Brain microvascular endothelial cell (primary cell): ENCODE measurements at regions not wholly inside any gene's neighbourhood (a gene's known extent, or its start where the extent isn't known, plus 50 kb on each side); places are given as distances from the start of the nearest gene placed in this dataset.

ENCODE experiments used
- DNase-seq: peaks from one replicate; pipeline ENCODE4 v3.0.0-alpha.2; 2020
- H3K27ac ChIP-seq: fragments of 250-450 bp; sonication (Bioruptor Pico); 2 replicates; pipeline ENCODE4 v1.5.1; 2020; ENCODE audit warnings: mild to moderate bottlenecking, moderate library complexity
- H3K27me3 ChIP-seq: fragments of 250-450 bp; sonication (Bioruptor Pico); replicated peaks from 2 replicates; pipeline ENCODE4 v1.5.1; 2020; ENCODE audit warnings: mild to moderate bottlenecking
- H3K36me3 ChIP-seq: fragments of 250-450 bp; sonication (Bioruptor Pico); replicated peaks from 2 replicates; pipeline ENCODE4 v1.5.1; 2020; ENCODE audit warnings: mild to moderate bottlenecking
- H3K4me3 ChIP-seq: 2 replicates; pipeline ENCODE4 v1.5.1; 2011; ENCODE audit warnings: low read depth, mild to moderate bottlenecking, control low read depth, low read length, moderate library complexity
- in situ Hi-C: cut with HindIII; loops from 2 replicates; pipeline ENCODE4 v1.10.0; 2017; ENCODE audit warnings: low sequenced_read_pairs, low pct_ligation_motif_present
- TF ChIP-seq, protein P1 (sequence below): IDR thresholded peaks from 2 replicates; pipeline ENCODE4 v1.5.1; 2011; ENCODE audit warnings: low read depth, mild to moderate bottlenecking, moderate library complexity, low read length, control low read depth, inconsistent platforms; ENCODE audit errors: missing control alignments

DNA sequence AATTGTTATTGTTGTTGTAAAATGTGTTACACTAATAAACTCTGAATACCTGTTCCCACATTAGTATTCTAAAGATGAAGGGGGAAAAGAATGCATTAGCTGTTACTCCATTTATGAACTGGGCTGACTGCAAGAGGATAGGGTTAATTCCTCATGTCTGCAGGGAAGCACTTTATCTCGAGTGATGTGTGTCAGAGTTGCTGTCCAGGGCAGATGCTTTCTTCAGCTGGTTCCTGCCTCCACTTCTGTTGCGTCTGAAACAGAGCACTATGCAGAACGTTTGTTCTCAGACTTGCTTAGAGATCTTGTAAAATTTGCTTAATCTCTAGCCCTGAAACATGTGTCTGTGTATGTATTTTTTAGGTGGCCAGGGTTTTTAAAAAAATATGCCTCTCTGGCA, 318.8 kb downstream of the SPRY2 start:
- no peak overlapping the region for H3K27ac ChIP-seq
- no peaks in the 10 kb centered on the region for H3K36me3 ChIP-seq
- H3K27me3 ChIP-seq: no peaks in the 10 kb centered on the region
- TF ChIP-seq, protein P1, sequence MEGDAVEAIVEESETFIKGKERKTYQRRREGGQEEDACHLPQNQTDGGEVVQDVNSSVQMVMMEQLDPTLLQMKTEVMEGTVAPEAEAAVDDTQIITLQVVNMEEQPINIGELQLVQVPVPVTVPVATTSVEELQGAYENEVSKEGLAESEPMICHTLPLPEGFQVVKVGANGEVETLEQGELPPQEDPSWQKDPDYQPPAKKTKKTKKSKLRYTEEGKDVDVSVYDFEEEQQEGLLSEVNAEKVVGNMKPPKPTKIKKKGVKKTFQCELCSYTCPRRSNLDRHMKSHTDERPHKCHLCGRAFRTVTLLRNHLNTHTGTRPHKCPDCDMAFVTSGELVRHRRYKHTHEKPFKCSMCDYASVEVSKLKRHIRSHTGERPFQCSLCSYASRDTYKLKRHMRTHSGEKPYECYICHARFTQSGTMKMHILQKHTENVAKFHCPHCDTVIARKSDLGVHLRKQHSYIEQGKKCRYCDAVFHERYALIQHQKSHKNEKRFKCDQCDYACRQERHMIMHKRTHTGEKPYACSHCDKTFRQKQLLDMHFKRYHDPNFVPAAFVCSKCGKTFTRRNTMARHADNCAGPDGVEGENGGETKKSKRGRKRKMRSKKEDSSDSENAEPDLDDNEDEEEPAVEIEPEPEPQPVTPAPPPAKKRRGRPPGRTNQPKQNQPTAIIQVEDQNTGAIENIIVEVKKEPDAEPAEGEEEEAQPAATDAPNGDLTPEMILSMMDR: no peak
- H3K4me3 ChIP-seq: no peak overlapping the region
- in situ Hi-C loops: no loop called here
- DNase-seq: peak; percentile 21

DNA sequence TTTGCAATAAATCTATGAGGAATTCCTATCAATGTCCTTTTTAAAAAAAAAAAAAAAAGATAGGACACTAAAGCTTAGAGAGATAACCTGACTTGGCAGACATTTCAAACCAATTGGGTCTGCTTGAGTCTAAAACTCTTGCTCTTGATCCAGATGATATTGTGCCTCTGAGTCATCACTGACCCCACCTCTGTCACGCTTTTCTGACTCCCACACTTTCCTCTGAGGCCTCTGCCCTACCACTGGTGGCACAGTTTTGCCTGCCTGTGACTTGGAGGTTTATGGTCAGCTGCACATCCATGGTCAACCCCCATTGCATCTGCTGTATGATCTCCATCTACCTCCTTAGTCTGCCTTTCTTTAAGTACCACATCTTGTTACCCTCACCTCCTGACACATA, 328.7 kb downstream of the SPRY2 start:
- H3K27ac ChIP-seq: no peak overlapping the region
- TF ChIP-seq, protein P1: no peak
- H3K27me3 ChIP-seq: no peaks in the 10 kb centered on the region
- H3K4me3 ChIP-seq: no peak overlapping the region
- DNase-seq: no peak
- no peaks in the 10 kb centered on the region for H3K36me3 ChIP-seq
- in situ Hi-C loops: no loop called here

DNA sequence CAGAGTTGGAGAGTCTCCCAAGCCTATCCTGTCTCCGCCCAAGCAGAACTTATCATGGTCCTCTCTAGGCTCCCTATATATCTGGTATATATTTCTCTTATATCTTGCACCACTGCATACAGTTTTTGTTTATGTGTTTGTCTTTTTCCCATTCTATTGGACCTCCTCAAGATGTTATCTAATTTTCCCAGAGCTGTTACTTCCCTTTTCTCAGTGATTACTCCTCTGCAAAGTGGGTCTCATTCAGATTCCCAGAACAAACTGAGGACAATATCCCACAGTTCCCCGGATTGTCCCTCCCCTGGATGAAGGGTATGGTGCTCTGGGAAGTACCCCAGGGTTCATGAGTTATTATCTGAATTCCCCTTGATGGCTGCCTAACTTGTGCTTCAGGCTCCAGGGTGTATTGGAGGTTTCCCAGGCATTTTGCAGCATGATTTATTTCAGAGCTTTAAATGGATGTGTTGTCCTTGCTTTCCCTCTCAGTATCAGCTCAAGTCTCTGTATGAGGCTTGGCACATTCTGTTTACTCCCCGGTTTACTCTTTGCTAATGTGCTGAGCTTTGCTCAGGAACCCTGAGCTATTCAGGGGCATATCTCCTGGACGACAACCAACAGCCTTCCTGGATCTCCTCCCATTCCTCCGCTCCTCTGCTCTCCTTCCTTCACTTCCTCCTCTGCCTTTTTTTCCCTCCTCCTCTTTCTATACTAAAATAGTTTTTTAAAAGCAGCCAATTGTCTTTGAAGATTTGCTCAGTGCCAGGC, 329.3 kb downstream of the SPRY2 start:
- TF ChIP-seq, protein P1: no peak
- H3K4me3 ChIP-seq: no peak overlapping the region
- H3K27ac ChIP-seq: no peak overlapping the region
- DNase-seq: no peak
- in situ Hi-C loops: no loop called here
- H3K27me3 ChIP-seq: no peaks in the 10 kb centered on the region
- H3K36me3 ChIP-seq: no peaks in the 10 kb centered on the region

DNA sequence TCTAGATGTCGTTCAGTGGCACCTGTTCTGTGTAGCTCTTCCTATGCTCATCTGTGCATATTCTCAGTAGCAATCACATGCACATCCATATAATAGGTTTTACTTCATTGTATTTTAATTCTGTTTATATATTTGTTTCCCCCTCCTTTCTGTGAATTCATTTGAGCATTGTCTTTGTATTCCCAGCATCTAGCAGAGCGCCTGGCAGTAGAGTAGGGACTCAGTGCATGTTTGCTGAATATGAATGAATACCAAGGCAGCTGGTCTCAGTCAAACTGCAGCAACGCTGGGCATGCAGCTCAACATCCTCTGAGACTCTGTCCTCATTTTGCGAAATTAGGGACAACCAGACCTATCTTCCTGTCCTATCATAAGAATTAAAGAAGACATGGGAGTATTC, 330.1 kb downstream of the SPRY2 start:
- Histone ChIP-seq H3K36me3 (no peaks in the 10 kb centered on the region), H3K4me3 (no peak overlapping the region), H3K27ac (no peak overlapping the region), H3K27me3 (no peaks in the 10 kb centered on the region)
- no peak for DNase-seq
- TF ChIP-seq, protein P1: no peak
- in situ Hi-C loops: no loop called here

DNA sequence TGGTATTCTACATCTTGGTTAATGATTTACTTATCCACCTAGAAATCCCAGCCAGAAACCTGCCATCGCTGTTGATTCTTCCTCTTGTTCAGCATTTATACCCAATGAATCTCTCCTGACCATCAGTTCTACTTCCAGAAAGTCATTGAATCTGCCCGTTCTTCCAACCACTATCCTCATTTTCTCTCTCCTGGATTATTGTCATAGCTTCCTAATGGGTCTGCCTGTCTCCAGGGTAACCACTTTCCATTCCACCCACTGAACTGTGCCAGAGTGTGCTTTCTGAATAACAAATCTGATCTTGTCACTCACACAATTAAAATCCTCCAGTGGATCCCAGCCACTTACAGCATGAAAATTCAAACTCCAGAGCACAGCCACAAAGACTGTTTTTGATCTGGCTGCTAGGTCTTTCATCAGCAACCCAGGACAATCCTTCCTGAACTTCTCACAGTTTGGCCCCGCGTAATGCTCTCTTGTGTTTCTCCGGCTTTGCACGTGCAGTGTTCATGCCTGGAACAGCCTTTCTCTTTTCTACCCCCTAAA, 330.6 kb downstream of the SPRY2 start:
- H3K27ac ChIP-seq: no peak overlapping the region
- TF ChIP-seq, protein P1: no peak
- H3K36me3 ChIP-seq: no peaks in the 10 kb centered on the region
- in situ Hi-C loops: no loop called here
- H3K27me3 ChIP-seq: no peaks in the 10 kb centered on the region
- H3K4me3 ChIP-seq: no peak overlapping the region
- DNase-seq: no peak
